Spinal cord (tissue), 9 donors: ENCODE measurements at regions not wholly inside any gene's neighbourhood (a gene's known extent, or its start where the extent isn't known, plus 50 kb on each side); places are given as distances from the start of the nearest gene placed in this dataset.
A peak's percentile ranks its signal among the peaks of the same experiment; 100 is the strongest.

Experiments used
- DNase-seq, 6 donors: peaks; one replicate each; pipeline versions ENCODE4 v3.0.0 to v3.0.0-alpha.2; 2013 to 2015; ENCODE audit warnings: low spot score in 6 of 6, low read depth in 4 of 6
- H3K27ac ChIP-seq: one replicate; pipeline ENCODE4 v1.5.1; 2013; ENCODE audit warnings: low read depth, low read length, control low read depth
- H3K27me3 ChIP-seq: one replicate; pipeline ENCODE4 v1.6.1; 2013; ENCODE audit warnings: low read length; ENCODE audit not compliant: control insufficient read depth, insufficient read depth
- H3K36me3 ChIP-seq: one replicate; pipeline ENCODE4 v1.6.1; 2013; ENCODE audit warnings: low read length; ENCODE audit not compliant: control insufficient read depth, insufficient read depth
- H3K4me1 ChIP-seq: one replicate; pipeline ENCODE4 v1.6.1; 2013; ENCODE audit warnings: low read length; ENCODE audit not compliant: control insufficient read depth, insufficient read depth
- H3K4me3 ChIP-seq: one replicate; pipeline ENCODE4 v1.5.1; 2013; ENCODE audit warnings: low read depth, low read length, control low read depth
- H3K9me3 ChIP-seq: one replicate; pipeline ENCODE4 v1.6.1; 2013; ENCODE audit warnings: low read length; ENCODE audit not compliant: control insufficient read depth, insufficient read depth
- WGBS: methylation state at CpG from one replicate; pipeline ENCODE4 v1.1.5; 2013; ENCODE audit warnings: missing lambda C conversion rate; ENCODE audit not compliant: insufficient coverage; 5-methylcytosine and 5-hydroxymethylcytosine counted together
- donor health status: healthy.

GRCh38 chr12:38138225-38139221 lies 178.1 kb upstream of the ALG10B start:
- Histone ChIP-seq H3K27me3 (no peaks in the 10 kb centered on the region), H3K9me3 (no peaks in the 10 kb centered on the region), H3K4me3 (no peak overlapping the region), H3K4me1 (peaks cover 6% of the 10 kb centered on the region), H3K27ac (no peak overlapping the region), H3K36me3 (no peaks in the 10 kb centered on the region)
- 12% methylated on average over 33 of the region's 54 CpGs for WGBS
- peak; percentile 20 to 70 (median 34) for DNase-seq

GRCh38 chr12:38139456-38139855 lies 177.1 kb upstream of the ALG10B start:
- no peaks in the 10 kb centered on the region for H3K9me3 ChIP-seq
- 89% methylated on average over 12 of the region's 13 CpGs for WGBS
- no peak overlapping the region for H3K4me3 ChIP-seq
- no peaks in the 10 kb centered on the region for H3K36me3 ChIP-seq
- no peak overlapping the region for H3K27ac ChIP-seq
- peaks cover 6% of the 10 kb centered on the region for H3K4me1 ChIP-seq
- DNase-seq: no peak
- no peaks in the 10 kb centered on the region for H3K27me3 ChIP-seq

- H3K27me3 ChIP-seq: no peaks in the 10 kb centered on the region
- no peak for DNase-seq
- peaks cover 6% of the 10 kb centered on the region for H3K4me1 ChIP-seq
- H3K4me3 ChIP-seq: no peak overlapping the region
- H3K9me3 ChIP-seq: no peaks in the 10 kb centered on the region
- WGBS: 81% methylated on average over 8 of the region's 8 CpGs
- no peak overlapping the region for H3K27ac ChIP-seq
- no peaks in the 10 kb centered on the region for H3K36me3 ChIP-seq
Observed at GRCh38 chr12:38141239-38141638, 175.3 kb upstream of the ALG10B start.

- DNase-seq: no peak
- Histone ChIP-seq H3K27ac (no peak overlapping the region), H3K4me3 (no peak overlapping the region), H3K27me3 (no peaks in the 10 kb centered on the region), H3K36me3 (no peaks in the 10 kb centered on the region), H3K4me1 (peaks cover 6% of the 10 kb centered on the region), H3K9me3 (no peaks in the 10 kb centered on the region)
- WGBS: 82% methylated on average over 8 of the region's 9 CpGs
Observed at GRCh38 chr12:38141861-38142260, 174.7 kb upstream of the ALG10B start.

- no peaks in the 10 kb centered on the region for H3K27me3 ChIP-seq
- DNase-seq: no peak
- H3K9me3 ChIP-seq: no peaks in the 10 kb centered on the region
- H3K4me3 ChIP-seq: no peak overlapping the region
- H3K27ac ChIP-seq: no peak overlapping the region
- no peaks in the 10 kb centered on the region for H3K36me3 ChIP-seq
- WGBS: 65% methylated on average over 2 of the region's 5 CpGs
- H3K4me1 ChIP-seq: peaks cover 6% of the 10 kb centered on the region
Observed at GRCh38 chr12:38142974-38143373, 173.6 kb upstream of the ALG10B start.

GRCh38 chr12:38144049-38144448 lies 172.5 kb upstream of the ALG10B start:
- DNase-seq: no peak
- Histone ChIP-seq H3K9me3 (no peaks in the 10 kb centered on the region), H3K36me3 (no peaks in the 10 kb centered on the region), H3K27ac (no peak overlapping the region), H3K4me1 (no peaks in the 10 kb centered on the region), H3K27me3 (no peaks in the 10 kb centered on the region), H3K4me3 (no peak overlapping the region)
- no CpG with 5 or more reads among the region's 4 CpGs for WGBS

GRCh38 chr12:38144601-38145436 lies 171.8 kb upstream of the ALG10B start:
- H3K4me3 ChIP-seq: no peak overlapping the region
- H3K27ac ChIP-seq: no peak overlapping the region
- no peaks in the 10 kb centered on the region for H3K9me3 ChIP-seq
- no peaks in the 10 kb centered on the region for H3K36me3 ChIP-seq
- H3K27me3 ChIP-seq: no peaks in the 10 kb centered on the region
- DNase-seq: no peak
- 76% methylated on average over 15 of the region's 17 CpGs for WGBS
- no peaks in the 10 kb centered on the region for H3K4me1 ChIP-seq

- peaks cover 6% of the 10 kb centered on the region for H3K9me3 ChIP-seq
- 89% methylated on average over 14 of the region's 14 CpGs for WGBS
Observed at GRCh38 chr12:38149395-38150073, 167.0 kb upstream of the ALG10B start.

GRCh38 chr12:38151991-38152700 lies 164.4 kb upstream of the ALG10B start:
- WGBS: 82% methylated on average over 39 of the region's 39 CpGs
- DNase-seq: no peak
- H3K36me3 ChIP-seq: no peaks in the 10 kb centered on the region
- no peak overlapping the region for H3K4me3 ChIP-seq
- H3K27me3 ChIP-seq: no peaks in the 10 kb centered on the region
- no peak overlapping the region for H3K27ac ChIP-seq
- no peaks in the 10 kb centered on the region for H3K4me1 ChIP-seq
- H3K9me3 ChIP-seq: peaks cover 11% of the 10 kb centered on the region

More at GRCh38 chr12:38149395-38150073, 167.0 kb upstream of the ALG10B start:
- Histone ChIP-seq H3K27me3 (no peaks in the 10 kb centered on the region), H3K4me1 (no peaks in the 10 kb centered on the region), H3K36me3 (no peaks in the 10 kb centered on the region), H3K27ac (no peak overlapping the region), H3K4me3 (no peak overlapping the region)
- no peak for DNase-seq
